ENCODE measurements at regions not wholly inside any gene's neighbourhood (a gene's known extent, or its start where the extent isn't known, plus 50 kb on each side); places are given as distances from the start of the nearest gene placed in this dataset.

DNA sequence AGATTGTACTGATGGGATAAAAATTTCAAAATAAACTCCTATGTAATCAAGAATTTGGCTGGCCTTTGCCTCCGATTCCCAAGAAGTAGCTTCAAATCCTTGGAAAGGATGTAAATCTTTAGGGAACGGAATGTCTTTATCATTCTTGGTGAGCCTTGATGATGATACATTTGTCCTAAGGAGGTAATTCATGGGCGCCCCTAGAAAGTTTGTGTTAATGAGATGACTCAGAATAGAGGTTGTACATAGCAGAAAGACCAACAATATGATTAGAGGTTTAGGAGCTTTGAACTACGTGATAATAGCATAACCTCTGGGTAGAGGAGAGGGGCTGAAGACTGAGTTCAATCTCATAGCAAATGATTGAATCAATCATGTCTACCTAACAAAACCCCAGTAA is 248.6 kb upstream of the SLITRK3 start:
- 70 to 80% methylated on average over 4 of the region's 4 CpGs for WGBS, 2 donors
- Histone ChIP-seq H3K27me3 (no peaks in the 10 kb centered on the region), H3K27ac (no peak overlapping the region), H3K4me3 (no peak overlapping the region), H3K9me3 (no peaks in the 10 kb centered on the region), H3K4me1 (no peaks in the 10 kb centered on the region), H3K36me3 (no peaks in the 10 kb centered on the region)
- TF ChIP-seq, protein P1, sequence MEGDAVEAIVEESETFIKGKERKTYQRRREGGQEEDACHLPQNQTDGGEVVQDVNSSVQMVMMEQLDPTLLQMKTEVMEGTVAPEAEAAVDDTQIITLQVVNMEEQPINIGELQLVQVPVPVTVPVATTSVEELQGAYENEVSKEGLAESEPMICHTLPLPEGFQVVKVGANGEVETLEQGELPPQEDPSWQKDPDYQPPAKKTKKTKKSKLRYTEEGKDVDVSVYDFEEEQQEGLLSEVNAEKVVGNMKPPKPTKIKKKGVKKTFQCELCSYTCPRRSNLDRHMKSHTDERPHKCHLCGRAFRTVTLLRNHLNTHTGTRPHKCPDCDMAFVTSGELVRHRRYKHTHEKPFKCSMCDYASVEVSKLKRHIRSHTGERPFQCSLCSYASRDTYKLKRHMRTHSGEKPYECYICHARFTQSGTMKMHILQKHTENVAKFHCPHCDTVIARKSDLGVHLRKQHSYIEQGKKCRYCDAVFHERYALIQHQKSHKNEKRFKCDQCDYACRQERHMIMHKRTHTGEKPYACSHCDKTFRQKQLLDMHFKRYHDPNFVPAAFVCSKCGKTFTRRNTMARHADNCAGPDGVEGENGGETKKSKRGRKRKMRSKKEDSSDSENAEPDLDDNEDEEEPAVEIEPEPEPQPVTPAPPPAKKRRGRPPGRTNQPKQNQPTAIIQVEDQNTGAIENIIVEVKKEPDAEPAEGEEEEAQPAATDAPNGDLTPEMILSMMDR (IDR thresholded peaks at IDR 0.05), result no peak
- TF ChIP-seq POLR2AphosphoS5 (IDR thresholded peaks at IDR 0.05) (no peak), POLR2A (IDR thresholded peaks at IDR 0.05) (no peak), EP300 (IDR thresholded peaks at IDR 0.05) (no peak)
- no peak for DNase-seq
- intact Hi-C loops (cut with DNase I), result no loop called here

GRCh38 chr3:165443664-165444063 is 247.5 kb upstream of the SLITRK3 start:
- DNase-seq, result no peak
- no peak overlapping the region for H3K4me3 ChIP-seq
- no peak for TF ChIP-seq POLR2A (IDR thresholded peaks at IDR 0.05)
- TF ChIP-seq POLR2AphosphoS5 (IDR thresholded peaks at IDR 0.05), result no peak
- TF ChIP-seq EP300 (IDR thresholded peaks at IDR 0.05), result no peak
- TF ChIP-seq, protein P1 (IDR thresholded peaks at IDR 0.05), result no peak
- no peaks in the 10 kb centered on the region for H3K4me1 ChIP-seq
- H3K27ac ChIP-seq, result no peak overlapping the region
- 91 to 95% methylated on average over 1 of the region's 1 CpG for whole genome bisulfite sequencing, 2 donors
- no peaks in the 10 kb centered on the region for H3K27me3 ChIP-seq
- no peaks in the 10 kb centered on the region for H3K9me3 ChIP-seq
- no peaks in the 10 kb centered on the region for H3K36me3 ChIP-seq
- intact Hi-C loops (cut with DNase I), result no loop called here

GRCh38 chr3:165442061-165442460 is 245.9 kb upstream of the SLITRK3 start:
- DNase-seq, result no peak
- Histone ChIP-seq H3K4me3 (no peak overlapping the region), H3K4me1 (no peaks in the 10 kb centered on the region), H3K27ac (no peak overlapping the region), H3K9me3 (no peaks in the 10 kb centered on the region), H3K36me3 (no peaks in the 10 kb centered on the region), H3K27me3 (no peaks in the 10 kb centered on the region)
- intact Hi-C loops (cut with DNase I), result no loop called here
- TF ChIP-seq POLR2A (IDR thresholded peaks at IDR 0.05) (no peak), POLR2AphosphoS5 (IDR thresholded peaks at IDR 0.05) (no peak), EP300 (IDR thresholded peaks at IDR 0.05) (no peak)
- TF ChIP-seq, protein P1 (IDR thresholded peaks at IDR 0.05), result no peak

DNA sequence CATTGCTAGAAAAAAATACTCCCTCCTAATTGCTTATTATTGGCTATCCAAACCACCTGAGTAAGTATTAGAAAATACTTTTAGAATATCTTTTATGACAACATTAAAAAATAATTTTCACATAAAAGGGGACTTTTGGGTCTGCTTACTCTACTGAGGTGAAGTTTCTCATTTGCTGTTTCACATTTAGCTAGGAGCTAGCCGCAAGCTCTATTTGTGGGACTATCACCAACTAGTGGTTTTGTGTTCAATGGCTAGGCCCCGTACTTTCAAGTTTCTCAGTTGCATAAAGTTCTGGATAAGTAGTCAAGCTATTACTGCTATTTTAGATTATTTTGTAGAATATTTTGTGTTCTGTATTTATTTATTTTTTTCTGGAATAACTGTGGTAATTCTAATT is 244.2 kb upstream of the SLITRK3 start:
- no peak for DNase-seq
- 93 to 97% methylated on average over 2 of the region's 2 CpGs for WGBS, 2 donors
- TF ChIP-seq, protein P1 (IDR thresholded peaks at IDR 0.05), result no peak
- TF ChIP-seq POLR2A (IDR thresholded peaks at IDR 0.05), result no peak
- TF ChIP-seq POLR2AphosphoS5 (IDR thresholded peaks at IDR 0.05), result no peak
- TF ChIP-seq EP300 (IDR thresholded peaks at IDR 0.05), result no peak
- Histone ChIP-seq H3K27ac (no peak overlapping the region), H3K9me3 (no peaks in the 10 kb centered on the region), H3K27me3 (no peaks in the 10 kb centered on the region), H3K4me3 (no peak overlapping the region), H3K36me3 (no peaks in the 10 kb centered on the region), H3K4me1 (peaks cover 0 to 3% (median 0%) of the 10 kb centered on the region in 4 donors)
- intact Hi-C loops (cut with DNase I), result no loop called here

GRCh38 chr3:165439765-165440164 is 243.6 kb upstream of the SLITRK3 start:
- Histone ChIP-seq H3K4me3 (no peak overlapping the region), H3K36me3 (no peaks in the 10 kb centered on the region), H3K9me3 (no peaks in the 10 kb centered on the region), H3K4me1 (peaks cover 0 to 3% (median 0%) of the 10 kb centered on the region in 4 donors), H3K27ac (no peak overlapping the region), H3K27me3 (no peaks in the 10 kb centered on the region)
- DNase-seq, result no peak
- TF ChIP-seq POLR2AphosphoS5 (IDR thresholded peaks at IDR 0.05), result no peak
- no peak for TF ChIP-seq POLR2A (IDR thresholded peaks at IDR 0.05)
- TF ChIP-seq, protein P1 (IDR thresholded peaks at IDR 0.05), result no peak
- TF ChIP-seq EP300 (IDR thresholded peaks at IDR 0.05), result no peak
- intact Hi-C loops (cut with DNase I), result no loop called here
- 25 to 57% methylated on average over 2 of the region's 2 CpGs for WGBS, 2 donors
